CD4-positive, alpha-beta T cell treated with Interleukin-15 for 4 hours (primary cell): ENCODE measurements at regions not wholly inside any gene's neighbourhood (a gene's known extent, or its start where the extent isn't known, plus 50 kb on each side); places are given as distances from the start of the nearest gene placed in this dataset.

Experiments
- DNase-seq: peaks from one replicate; pipeline ENCODE4 v3.0.0-alpha.2; 2020; ENCODE audit warnings: low spot score

DNA sequence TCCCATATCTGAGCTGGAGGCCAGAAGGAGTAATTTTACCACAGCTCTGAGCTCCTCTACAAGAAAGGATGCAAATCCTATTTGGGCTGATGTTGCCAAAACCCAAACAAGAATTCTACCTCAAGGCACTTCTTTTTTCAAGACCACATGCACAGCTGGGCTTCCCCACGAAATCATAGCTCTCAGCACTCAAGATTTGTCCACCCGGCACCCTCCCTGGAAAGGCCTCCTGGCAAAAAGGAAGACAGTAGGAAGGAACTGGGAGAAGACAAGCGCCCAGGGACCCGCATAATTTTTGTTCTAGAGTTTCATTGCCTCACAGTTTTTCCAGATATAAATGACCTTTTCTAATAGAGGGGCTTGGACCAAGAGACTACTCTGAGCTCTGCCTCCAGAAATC lies 90.5 kb downstream of the BANF2 start:
- DNase-seq = no peak

DNA sequence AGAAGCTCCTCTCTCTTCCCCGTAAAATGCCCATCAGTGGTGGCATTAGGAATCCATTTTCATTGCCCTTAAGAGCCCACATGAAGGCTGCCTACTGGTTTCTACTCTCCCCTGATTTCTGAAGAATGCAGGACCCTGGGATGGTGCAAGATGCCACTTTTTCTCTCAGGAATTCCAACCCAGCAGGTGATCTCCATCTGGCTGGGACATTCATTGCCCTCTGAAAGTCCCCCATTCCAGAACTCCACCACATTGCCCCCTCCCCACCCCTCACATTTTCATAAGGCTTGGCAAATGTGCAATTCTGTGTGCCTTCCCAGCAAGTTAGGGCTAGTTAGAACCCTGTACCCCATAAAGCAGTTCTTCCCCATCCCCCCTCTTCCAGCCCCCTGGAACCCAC lies 88.0 kb downstream of the BANF2 start:
- no peak for DNase-seq

DNA sequence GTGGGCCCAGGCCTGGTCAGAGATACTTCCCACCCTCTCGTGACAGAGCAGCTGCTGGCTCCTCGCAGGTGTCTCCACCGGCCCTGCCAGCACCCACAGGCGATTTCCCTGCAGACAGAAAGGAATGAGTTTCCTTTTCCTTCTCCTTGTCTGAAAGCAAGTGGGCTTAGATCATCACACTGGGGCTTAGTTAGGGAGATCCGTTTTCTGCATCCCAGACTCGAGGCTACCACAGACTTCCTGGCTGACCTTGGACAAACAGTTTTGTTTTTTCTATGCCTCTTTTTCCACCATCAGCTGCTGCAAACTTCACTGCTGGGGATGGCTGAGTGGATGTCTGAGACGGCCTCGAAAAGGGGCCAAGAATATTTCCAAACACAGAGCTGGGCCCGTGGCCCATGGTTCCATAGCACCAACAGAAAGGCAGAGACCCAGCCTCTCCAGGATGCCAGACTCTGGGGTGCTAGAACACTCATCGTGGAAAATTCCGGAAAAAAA lies 86.5 kb downstream of the BANF2 start:
- DNase-seq = no peak
